ENCODE measurements at regions not wholly inside any gene's neighbourhood (a gene's known extent, or its start where the extent isn't known, plus 50 kb on each side); places are given as distances from the start of the nearest gene placed in this dataset.
A peak's percentile ranks its signal among the peaks of the same experiment; 100 is the strongest.

DNA sequence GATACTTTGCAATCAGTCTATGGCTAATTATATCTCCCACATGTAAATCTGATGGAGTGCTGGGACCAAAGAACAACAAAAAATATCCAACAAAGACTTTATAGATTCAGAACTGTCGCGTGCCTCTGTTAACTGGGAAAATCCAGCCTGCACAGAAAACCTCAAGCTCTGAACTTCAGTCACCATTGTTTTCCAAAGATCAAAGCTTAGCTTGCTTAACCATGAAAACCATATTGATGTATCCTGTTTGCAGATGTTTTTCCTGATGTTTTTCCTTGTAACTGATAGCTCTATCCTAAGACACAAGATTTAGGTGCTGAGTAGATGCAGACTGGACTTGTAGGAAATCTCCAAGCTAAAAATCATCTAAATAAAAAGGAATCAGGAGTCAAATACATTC lies 163.7 kb downstream of the GXYLT1 start:
- no peak for DNase-seq

DNA sequence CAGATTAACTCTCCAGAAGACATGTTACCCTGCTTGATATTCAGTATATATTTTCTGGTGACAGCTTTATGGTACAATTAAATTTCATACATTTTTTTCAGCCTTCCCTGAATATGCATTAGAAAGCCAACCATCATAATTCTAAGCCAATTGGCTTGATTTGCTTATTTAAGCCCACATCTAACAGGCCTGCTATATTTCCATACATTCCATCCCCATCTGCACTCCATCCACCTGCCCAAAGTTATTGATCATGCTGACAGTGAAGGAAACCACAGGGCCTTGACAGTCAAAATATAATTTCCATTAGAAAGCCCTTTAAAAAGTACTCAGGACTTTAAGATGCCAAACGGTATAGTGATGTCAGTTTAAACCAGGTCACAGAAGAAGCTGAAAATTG lies 164.3 kb downstream of the GXYLT1 start:
- no peak for DNase-seq

DNA sequence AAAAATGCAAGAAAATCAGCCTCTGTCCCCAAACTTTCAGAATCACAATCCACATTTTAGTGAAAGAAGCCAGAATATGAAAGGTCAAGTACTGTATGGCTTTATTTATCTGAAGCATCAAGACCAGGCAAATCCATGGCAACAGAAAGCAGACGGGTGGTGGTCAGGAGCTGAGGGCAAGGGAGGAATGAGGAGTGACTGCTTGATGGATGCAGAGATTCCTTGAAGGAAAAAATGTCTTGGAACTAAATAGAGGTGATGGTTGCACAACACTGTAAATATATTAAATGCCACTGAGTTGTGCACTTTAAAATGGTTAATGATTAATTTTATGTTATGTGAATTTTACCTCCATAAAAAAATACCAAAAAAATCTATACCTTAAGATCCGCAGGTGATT lies 165.1 kb downstream of the GXYLT1 start:
- no peak for DNase-seq

DNA sequence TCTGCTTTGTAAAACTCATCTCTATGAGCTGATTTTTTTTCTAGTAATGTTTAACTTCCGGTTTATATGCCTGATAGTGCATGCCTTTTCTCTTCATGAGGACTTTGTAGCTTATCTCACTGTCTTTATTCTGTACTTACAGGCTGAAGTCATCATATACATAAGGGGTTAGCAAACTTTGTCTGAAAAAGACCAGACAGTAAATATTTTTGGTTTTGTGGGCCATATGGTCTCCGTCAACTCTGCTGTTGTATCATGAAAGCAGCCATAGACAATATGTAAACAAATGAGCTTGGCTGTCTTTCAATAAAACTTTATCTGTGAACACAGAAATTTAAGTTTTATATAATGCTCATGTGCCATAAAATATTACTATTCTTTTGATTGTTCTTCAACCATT lies 172.1 kb downstream of the GXYLT1 start:
- no peak for DNase-seq

DNA sequence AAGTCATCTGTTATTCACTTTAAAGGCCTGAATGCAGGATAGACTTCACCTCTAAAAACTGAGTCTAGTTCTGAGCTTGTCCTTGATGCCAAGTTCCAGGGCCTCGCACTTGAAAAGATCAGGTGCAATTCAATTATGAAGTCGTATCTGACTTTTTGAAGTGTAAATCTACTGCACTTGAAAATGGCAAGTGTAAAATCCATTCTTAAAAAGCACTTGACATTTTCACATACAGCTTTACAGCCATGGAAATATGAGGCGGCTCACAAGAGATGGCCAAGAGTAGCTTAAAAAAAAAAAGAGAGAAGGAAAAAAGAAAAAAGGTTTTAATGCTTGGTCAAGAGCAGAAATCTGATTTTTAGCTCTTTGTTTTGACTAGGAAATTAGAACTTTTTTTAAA lies 172.5 kb downstream of the GXYLT1 start:
- DNase-seq, result no peak

DNA sequence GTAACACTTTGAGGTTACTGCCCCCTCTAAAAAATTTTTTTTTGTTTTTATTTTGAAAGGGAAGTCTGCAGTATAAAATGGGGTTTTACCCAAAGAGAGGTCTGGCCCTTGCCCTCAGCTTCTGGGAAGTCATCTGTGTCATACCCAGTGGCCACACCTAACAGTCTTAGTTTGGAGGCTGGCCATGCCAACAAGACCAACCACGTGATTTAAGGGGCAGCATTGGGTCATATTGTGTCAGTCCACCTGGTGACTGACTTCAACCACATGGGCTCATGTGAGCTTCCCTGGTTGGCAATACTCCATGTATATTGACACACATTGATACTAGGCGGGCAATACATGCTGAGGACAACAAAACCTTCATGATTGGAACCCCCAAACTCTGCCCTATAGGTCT lies 173.9 kb downstream of the GXYLT1 start:
- DNase-seq, result no peak

DNA sequence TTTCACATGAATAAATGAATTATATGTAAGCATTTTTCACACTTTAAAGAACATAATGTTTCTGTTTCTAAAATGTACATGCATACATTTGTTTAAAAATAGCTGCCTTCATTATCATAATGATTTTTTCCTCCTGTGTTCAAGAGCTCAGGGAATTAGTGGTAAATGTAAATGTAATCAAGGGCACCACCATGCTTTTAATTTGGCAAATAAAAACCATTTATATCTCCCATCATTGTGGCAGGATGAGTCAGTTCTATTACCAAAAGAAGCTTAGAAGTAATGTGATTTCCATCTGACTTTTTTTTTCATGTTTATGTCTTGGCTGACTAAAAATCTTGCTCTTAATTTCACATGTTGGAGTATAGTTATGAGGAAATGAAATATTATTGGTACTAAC lies 176.1 kb downstream of the GXYLT1 start:
- no peak for DNase-seq

DNA sequence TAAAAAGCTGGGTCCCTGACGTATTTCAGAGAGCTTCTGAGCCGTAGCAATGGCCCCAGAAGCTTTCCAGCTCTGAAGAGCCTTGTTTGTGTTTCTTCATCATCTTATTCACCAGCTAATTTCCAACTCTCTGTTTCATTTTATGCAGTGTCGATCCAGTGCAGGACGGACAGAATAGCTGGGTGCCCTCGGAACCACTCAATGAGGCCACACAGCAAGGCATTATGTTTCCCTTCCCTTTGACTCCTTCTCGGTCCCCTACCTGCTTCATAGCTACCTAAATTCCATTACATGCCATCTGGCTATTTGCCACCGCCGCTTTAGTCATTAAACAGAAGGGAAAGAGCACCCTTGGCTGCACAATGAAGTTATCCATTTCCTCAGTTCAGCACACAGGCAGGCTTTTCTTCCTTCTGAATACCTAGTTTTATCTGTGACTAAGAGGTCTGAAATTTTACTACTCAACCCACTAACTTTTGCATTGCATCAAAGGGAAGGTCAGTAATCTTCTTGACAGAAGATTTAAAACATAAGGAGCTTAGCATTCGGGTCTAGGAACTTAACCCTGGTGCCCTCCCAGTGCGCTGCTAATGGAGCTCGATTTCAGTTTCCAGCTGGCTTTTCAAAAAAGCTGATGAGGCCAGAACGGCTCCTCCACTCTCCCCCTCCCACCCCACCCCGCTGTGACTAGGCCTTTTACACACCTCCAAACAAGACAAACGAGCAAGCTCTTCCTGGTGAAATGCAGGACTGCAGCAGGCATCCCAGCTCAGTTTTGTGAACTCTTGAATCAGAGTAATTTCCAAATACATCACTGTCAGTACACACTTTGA lies 176.8 kb downstream of the GXYLT1 start:
- DNase-seq, result no peak

DNA sequence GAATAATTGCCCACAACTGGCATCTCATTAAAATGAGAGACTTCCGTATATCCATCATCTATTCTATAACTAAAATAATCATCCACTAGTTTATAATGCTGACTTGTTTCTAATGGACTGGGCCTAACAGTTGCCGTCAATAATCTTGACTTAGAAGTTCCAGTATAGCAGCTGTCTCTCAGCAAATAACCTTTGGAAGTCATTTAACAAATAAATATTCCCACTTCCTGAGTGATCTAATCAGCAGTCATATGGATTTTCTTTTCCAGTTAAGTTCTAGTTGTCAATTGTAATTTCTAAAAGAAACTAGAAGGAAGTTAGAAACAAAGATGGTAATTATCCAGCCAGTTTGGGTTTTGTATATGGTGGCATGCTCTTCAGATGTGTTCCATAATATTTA lies 177.8 kb downstream of the GXYLT1 start:
- DNase-seq, result no peak

DNA sequence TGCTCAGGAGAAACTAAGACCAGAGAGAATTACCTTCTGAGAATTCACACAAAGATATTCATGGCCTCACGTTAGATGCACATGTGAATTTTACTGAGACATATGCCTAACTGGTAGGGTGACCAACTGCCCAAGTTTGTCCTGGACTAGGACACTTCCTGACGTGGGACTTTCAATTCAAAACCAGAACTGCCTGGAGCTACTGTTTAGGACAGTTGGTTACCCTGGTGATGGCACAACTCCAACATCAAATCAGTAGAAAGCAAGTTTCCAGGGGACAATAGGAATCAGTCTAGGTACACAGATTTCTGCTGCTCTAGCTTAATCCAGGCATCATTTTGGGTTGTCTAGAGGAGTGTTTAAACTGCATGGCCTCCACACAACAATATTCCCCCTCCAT lies 178.7 kb downstream of the GXYLT1 start:
- DNase-seq, result no peak

DNA sequence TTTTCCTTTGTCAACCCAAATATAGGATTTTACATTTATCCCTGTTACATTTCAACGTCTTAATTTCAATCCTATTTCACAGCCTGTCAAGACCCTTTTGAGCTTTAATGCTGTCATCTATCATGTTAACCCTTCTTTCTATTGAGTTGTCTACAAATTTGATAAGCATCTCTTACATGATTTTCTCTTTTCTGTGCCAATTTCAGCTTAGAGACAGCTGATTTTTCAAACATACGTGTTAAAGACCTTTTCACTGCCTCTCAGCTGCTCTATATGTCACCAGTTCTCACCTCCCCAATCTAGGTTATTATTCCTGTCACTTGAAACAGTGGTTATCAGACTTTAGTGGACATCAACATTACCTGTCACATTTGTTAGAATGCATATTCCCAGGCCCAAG lies 181.3 kb downstream of the GXYLT1 start:
- DNase-seq, result no peak

DNA sequence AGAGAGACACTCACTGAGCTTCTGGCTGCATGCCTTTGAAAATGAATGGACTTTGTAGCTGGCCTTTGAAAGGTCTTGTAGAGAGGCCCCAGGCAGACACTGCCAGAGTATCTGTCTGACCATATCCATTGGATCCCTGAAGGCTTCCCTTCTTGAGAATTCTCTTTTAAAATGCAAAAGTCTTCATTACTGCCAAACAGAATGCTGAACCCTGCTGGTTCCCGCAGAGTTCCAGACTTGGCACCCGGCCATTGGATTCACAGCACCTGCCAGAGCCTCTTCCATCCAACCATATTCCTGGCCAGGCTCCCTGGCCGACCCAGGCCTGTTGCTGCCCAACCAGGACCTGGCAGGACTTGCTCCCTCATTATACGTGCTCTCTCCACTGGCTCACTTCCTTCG lies 182.5 kb downstream of the GXYLT1 start:
- DNase-seq, result no peak

DNA sequence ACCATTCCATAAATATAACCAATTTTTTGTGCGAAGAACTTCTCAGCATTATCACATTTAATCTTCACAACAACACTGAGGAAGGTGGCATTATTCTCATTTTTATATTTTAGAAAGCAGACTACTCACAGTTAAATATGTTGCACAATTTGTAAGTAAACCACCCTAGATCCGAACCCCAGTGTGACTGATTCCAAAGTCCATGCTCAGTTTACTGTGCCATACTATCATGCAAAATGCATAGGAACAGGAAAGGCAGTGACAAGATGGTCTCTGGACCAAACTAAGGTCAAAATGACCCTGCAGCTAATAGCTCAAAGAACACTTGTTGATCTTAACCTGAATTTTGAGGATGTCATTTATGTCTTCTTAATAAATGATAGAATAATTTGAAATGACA lies 185.4 kb downstream of the GXYLT1 start:
- DNase-seq, result no peak

DNA sequence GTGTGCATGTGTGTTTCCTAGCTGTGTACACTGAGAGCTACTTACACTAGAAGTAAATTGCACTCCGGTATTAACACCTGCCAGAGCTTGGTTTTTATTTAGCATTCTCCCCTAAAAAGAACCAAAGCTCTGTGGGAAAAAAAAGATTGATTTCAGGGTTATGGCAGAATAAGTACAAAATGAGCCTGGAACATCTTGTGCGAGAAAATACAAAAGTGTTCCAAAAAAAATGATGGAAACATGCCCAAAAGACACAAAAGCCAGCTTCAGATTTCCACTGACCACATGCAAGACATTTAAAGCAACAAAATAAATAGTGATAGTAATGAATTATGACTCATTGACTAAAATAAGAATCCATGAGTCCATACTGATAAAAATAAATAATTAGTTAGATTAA lies 188.3 kb downstream of the GXYLT1 start:
- DNase-seq, result no peak

DNA sequence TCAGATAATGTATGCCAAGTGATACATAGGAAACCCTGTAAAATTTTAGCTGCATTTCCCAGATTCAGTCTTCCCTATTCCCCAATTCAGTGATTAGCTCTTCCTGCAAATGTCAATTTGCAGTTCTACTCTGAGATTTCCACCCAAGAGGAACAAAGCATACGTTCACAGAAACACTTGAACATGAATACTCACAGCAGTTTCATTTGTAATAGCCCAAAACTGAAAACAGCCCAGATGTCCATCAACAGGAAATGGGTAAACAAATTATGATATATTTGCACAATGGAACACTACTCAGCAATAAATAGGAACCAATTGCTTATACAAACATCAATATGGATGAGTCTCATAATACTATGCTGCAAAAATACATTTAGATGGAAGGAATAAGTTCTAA lies 194.2 kb downstream of the GXYLT1 start:
- no peak for DNase-seq

DNA sequence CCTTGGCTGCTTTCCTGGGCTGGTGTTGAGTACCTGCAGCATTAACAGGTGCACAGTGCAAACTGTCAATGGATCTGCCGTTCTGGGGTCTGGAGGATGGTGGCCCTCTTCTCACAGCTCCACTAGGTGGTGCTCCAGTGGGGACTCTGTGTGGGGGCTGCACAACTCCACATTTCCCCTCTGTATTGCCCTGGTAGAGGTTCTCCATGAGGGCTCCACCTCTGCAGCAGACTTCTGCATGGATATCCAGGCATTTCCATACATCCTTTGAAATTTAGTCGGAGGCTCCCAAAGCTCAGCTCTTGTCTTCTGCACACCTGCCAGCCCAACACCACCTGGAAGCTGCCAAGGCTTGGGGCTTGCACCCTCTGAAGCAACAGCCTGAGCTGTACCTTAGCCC lies 198.6 kb downstream of the GXYLT1 start:
- DNase-seq, result no peak

DNA sequence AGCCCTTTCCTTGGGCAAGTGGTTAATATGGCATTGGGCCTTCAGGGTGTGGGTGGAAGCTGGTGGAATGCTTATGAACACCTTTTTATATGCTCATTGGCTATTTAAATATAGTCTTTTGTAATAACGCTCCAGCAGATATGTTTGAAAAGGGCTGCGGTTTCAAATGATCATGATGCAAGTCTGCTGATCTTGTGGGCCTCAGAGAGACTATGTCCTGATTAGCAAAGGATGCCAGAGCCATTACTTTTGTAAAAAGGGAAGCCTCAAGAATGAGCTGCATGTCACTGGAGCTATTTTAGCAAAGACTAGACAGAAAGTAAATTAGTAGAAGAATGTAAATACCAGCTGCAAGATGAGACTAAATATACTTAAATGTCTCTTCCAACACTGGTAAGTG lies 200.5 kb downstream of the GXYLT1 start:
- no peak for DNase-seq

DNA sequence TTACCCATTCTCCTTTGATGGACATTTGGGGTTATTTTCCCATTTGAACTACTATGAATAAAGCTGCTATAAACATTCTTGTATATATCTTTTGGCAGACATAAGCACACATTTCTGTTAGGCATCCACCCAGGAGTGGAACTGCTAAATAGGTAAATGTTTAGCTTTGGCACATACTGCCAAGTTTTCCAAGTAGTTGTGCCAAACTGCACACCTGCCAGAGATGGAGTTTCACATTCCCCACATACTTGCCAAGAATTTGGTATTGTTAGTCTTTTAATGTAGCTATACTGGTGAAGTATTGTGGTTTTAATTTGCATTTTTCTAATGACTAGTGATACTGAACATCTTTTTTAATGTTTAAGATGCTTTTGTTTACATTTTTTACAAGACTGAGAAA lies 201.0 kb downstream of the GXYLT1 start:
- DNase-seq, result no peak

DNA sequence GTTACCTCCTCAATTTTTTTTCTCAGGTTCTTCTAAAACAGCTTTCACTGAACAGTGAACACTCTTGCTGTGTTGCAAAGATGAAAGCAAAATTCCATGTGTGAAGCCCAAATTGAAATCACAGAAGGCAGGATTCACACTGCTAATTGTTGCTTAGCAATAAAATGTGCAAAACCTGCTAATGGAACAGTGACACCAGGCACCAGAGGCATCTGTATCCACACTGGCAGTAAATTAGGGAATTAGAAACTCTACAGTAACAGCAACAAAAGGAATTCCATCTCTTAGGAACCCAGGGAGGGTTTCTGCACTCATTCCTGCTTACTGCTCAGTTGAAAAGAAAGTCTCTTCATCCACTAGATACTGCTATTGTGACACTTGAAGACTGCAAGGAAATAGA lies 202.3 kb downstream of the GXYLT1 start:
- DNase-seq, result no peak

DNA sequence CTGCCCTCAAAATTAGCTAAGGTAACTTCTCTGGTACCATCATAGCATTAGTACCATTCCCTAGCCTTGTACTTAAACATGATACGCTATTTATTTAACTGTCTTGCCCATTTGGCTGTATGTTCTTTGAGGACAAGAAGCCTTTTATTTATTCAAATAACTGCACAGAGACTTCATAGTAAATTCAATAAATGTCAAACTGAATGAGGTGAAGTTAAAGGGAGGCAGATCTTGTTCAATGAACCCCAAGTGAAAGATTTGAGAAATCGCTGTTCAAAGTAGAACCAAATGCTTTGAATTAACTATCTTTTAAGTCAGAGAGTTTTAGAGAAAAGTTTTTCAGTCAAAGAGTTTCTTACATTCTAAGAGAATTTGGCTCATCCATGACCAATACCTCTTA lies 203.6 kb downstream of the GXYLT1 start:
- no peak for DNase-seq

DNA sequence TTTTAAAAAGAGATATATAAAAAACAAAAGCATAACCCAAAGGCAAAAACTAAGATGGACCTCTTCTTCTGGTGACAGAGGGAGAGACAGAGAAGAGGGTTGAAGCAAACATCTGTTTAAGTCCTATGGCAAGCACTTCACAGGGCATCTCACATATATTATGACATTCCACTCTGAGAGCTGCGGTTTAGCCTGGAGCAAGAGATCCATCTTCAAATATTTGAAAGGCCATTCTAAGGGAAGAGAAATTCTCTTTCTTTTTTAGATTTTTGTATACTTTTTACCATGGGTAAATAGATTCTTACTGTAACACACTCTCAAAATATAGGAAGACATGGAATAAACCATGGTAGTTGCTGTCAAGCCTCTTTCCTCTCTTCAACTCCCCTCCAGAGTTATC lies 204.1 kb downstream of the GXYLT1 start:
- no peak for DNase-seq

DNA sequence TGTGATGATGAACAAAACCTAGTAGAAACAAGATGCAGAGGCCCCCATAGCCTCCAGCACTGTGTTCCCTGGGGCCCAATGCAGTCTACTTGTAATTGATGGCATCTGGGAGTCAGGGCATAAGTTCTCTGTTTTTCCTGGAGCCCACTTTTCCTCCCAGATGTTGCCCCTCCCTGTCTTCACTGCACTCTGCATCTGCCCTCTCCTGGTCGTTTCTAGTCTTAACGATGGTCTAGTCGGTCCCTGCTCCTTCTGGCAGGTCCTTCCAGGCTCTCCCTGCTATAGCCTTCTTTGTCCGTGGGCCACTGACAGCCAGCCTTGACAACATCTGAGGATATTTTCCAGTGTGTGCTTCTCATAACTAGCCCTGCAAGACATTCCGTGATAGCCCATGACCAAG lies 208.3 kb downstream of the GXYLT1 start:
- no peak for DNase-seq

DNA sequence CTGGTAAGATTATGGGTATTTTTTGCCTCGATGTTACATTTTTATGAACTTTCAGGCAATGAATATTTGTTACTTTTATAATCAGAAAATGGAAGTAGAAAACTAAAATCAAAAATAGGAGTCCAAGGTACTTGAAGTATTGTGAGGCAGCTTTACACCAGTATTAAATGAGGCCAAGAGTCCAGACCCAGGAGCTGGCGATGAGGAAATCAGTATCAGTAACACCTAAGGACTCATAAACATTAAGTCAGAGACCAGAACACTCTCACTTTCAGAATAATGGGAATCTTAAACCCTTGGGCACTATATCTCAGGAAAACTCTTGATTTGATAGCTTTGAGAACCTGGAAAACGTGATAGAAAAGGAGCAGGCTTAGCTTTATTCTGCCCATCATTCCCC lies 208.8 kb downstream of the GXYLT1 start:
- no peak for DNase-seq

DNA sequence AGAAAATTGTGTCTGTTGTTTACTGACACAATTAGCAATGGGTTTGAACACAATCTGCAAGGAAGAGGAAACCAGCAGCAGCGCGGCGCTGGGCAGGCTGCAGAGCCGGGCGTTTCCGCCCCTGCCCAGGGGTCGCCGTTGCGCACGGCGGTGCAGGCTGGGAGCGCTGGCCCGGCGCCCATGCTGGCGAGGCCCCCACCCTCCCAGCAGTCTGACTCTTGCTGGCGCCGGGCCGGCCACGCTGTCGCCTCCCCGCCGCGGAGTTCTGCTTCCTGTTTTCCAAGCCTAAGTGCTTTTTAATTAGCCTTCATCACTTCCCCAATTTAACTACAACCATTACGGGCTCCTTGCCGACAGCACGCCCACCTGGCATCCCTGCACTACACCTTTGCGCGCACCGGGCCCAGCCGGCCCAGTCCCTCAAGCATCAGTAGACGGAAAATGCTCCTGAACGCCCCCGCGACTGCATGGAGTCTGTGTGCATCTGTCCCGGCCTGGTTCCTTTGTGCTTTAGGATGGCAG lies 212.1 kb downstream of the GXYLT1 start:
- DNase-seq, result peak; percentile 81

DNA sequence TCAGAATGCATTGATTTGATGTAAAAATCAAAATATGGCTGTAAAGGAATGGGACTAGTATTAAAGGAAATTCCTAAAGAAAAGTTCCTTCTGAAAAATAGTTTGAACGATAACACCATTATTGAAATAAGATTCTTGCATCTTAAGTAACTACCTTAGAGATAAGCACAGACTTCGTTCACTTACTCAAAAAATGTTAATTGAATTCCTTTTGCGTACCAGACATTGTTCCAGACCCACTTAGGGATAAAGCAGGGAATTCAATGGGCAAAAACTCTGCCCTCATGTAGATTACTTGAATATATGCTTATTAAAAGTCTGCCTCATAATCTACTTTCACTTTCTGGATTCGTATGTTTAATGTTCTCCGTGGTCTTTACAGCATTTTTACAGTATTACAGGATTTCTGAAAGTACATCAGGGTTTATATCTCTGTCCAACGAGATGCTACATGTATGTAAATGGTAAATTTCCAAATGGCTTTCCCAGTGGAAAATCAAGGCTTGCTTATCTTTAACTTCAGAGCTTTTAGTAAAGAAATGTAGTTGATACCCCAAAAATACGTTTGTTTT lies 213.7 kb downstream of the GXYLT1 start:
- DNase-seq, result peak; percentile 19

Measured in hematopoietic multipotent progenitor cell treated with erythropoietin and hydrocortisone succinate and interleukin-3 and kit ligand, for 6 days (in vitro differentiated cells).